ENCODE measurements at regions not wholly inside any gene's neighbourhood (a gene's known extent, or its start where the extent isn't known, plus 50 kb on each side); places are given as distances from the start of the nearest gene placed in this dataset.
A peak's percentile ranks its signal among the peaks of the same experiment; 100 is the strongest.

- Mint-ChIP-seq H3K4me1 (ENCODE audit: low read depth) (no peaks in the 10 kb centered on the region), H3K9me3 (no peaks in the 10 kb centered on the region), H3K27ac (no peak overlapping the region), H3K4me3 (no peak overlapping the region), H3K27me3 (ENCODE audit: low read depth) (no peaks in the 10 kb centered on the region), H3K36me3 (ENCODE audit: low read depth) (no peaks in the 10 kb centered on the region)
- no peak for DNase-seq (ENCODE audit: low spot score)
These were observed 336.4 kb upstream of the FBXO33 start for GRCh38 chr14:39768589-39768988.

- no peak overlapping the region for H3K27ac Mint-ChIP-seq
- no peaks in the 10 kb centered on the region for H3K4me1 Mint-ChIP-seq (ENCODE audit: low read depth)
- H3K27me3 Mint-ChIP-seq (ENCODE audit: low read depth): no peaks in the 10 kb centered on the region
- H3K4me3 Mint-ChIP-seq: no peak overlapping the region
- DNase-seq (ENCODE audit: low spot score): no peak
- no peaks in the 10 kb centered on the region for H3K9me3 Mint-ChIP-seq
- no peaks in the 10 kb centered on the region for H3K36me3 Mint-ChIP-seq (ENCODE audit: low read depth)
These were observed 334.3 kb upstream of the FBXO33 start for GRCh38 chr14:39766397-39767000.

- Mint-ChIP-seq H3K4me1 (ENCODE audit: low read depth) (no peaks in the 10 kb centered on the region), H3K9me3 (no peaks in the 10 kb centered on the region), H3K4me3 (no peak overlapping the region), H3K36me3 (ENCODE audit: low read depth) (no peaks in the 10 kb centered on the region), H3K27me3 (ENCODE audit: low read depth) (no peaks in the 10 kb centered on the region), H3K27ac (no peak overlapping the region)
- DNase-seq (ENCODE audit: low spot score): no peak
These were observed 333.4 kb upstream of the FBXO33 start for GRCh38 chr14:39765676-39766075.

GRCh38 chr14:39763402-39763890 lies 331.2 kb upstream of the FBXO33 start:
- DNase-seq (ENCODE audit: low spot score): no peak
- Mint-ChIP-seq H3K27me3 (ENCODE audit: low read depth) (no peaks in the 10 kb centered on the region), H3K27ac (no peak overlapping the region), H3K4me3 (no peak overlapping the region), H3K36me3 (ENCODE audit: low read depth) (no peaks in the 10 kb centered on the region), H3K4me1 (ENCODE audit: low read depth) (no peaks in the 10 kb centered on the region), H3K9me3 (no peaks in the 10 kb centered on the region)

- DNase-seq (ENCODE audit: low spot score): no peak
- H3K27ac Mint-ChIP-seq: no peak overlapping the region
- no peaks in the 10 kb centered on the region for H3K4me1 Mint-ChIP-seq (ENCODE audit: low read depth)
- H3K27me3 Mint-ChIP-seq (ENCODE audit: low read depth): no peaks in the 10 kb centered on the region
- peak overlapping the region; percentile 1 for H3K4me3 Mint-ChIP-seq
- no peaks in the 10 kb centered on the region for H3K9me3 Mint-ChIP-seq
- no peaks in the 10 kb centered on the region for H3K36me3 Mint-ChIP-seq (ENCODE audit: low read depth)
These were observed 330.6 kb upstream of the FBXO33 start for GRCh38 chr14:39762576-39763401.

GRCh38 chr14:39755269-39755878 lies 323.1 kb upstream of the FBXO33 start:
- Mint-ChIP-seq H3K4me1 (ENCODE audit: low read depth) (no peaks in the 10 kb centered on the region), H3K9me3 (peaks cover 5% of the 10 kb centered on the region), H3K27ac (no peak overlapping the region), H3K36me3 (ENCODE audit: low read depth) (no peaks in the 10 kb centered on the region), H3K27me3 (ENCODE audit: low read depth) (no peaks in the 10 kb centered on the region), H3K4me3 (no peak overlapping the region)
- no peak for DNase-seq (ENCODE audit: low spot score)

GRCh38 chr14:39740454-39740853 lies 308.2 kb upstream of the FBXO33 start:
- Mint-ChIP-seq H3K36me3 (ENCODE audit: low read depth) (no peaks in the 10 kb centered on the region), H3K27me3 (ENCODE audit: low read depth) (no peaks in the 10 kb centered on the region), H3K4me3 (no peak overlapping the region), H3K4me1 (ENCODE audit: low read depth) (no peaks in the 10 kb centered on the region), H3K27ac (no peak overlapping the region), H3K9me3 (no peaks in the 10 kb centered on the region)
- DNase-seq (ENCODE audit: low spot score): no peak

GRCh38 chr14:39739796-39740195 lies 307.6 kb upstream of the FBXO33 start:
- H3K9me3 Mint-ChIP-seq: no peaks in the 10 kb centered on the region
- no peak overlapping the region for H3K4me3 Mint-ChIP-seq

GRCh38 chr14:39734306-39734705 lies 302.1 kb upstream of the FBXO33 start:
- Mint-ChIP-seq H3K36me3 (ENCODE audit: low read depth) (no peaks in the 10 kb centered on the region), H3K4me3 (no peak overlapping the region), H3K27ac (no peak overlapping the region), H3K4me1 (ENCODE audit: low read depth) (no peaks in the 10 kb centered on the region), H3K27me3 (ENCODE audit: low read depth) (no peaks in the 10 kb centered on the region), H3K9me3 (peaks cover 3% of the 10 kb centered on the region)
- DNase-seq (ENCODE audit: low spot score): no peak

More at GRCh38 chr14:39739796-39740195, 307.6 kb upstream of the FBXO33 start:
- Mint-ChIP-seq H3K27ac (no peak overlapping the region), H3K27me3 (ENCODE audit: low read depth) (no peaks in the 10 kb centered on the region), H3K4me1 (ENCODE audit: low read depth) (no peaks in the 10 kb centered on the region), H3K36me3 (ENCODE audit: low read depth) (no peaks in the 10 kb centered on the region)
- no peak for DNase-seq (ENCODE audit: low spot score)

GRCh38 chr14:39733741-39734140 lies 301.5 kb upstream of the FBXO33 start:
- no peaks in the 10 kb centered on the region for H3K4me1 Mint-ChIP-seq (ENCODE audit: low read depth)
- no peaks in the 10 kb centered on the region for H3K27me3 Mint-ChIP-seq (ENCODE audit: low read depth)
- H3K9me3 Mint-ChIP-seq: peaks cover 3% of the 10 kb centered on the region
- H3K36me3 Mint-ChIP-seq (ENCODE audit: low read depth): no peaks in the 10 kb centered on the region
- H3K4me3 Mint-ChIP-seq: no peak overlapping the region
- H3K27ac Mint-ChIP-seq: no peak overlapping the region
- no peak for DNase-seq (ENCODE audit: low spot score)

- H3K9me3 Mint-ChIP-seq: peaks cover 3% of the 10 kb centered on the region
- no peak overlapping the region for H3K4me3 Mint-ChIP-seq
- no peaks in the 10 kb centered on the region for H3K27me3 Mint-ChIP-seq (ENCODE audit: low read depth)
- H3K4me1 Mint-ChIP-seq (ENCODE audit: low read depth): no peaks in the 10 kb centered on the region
- H3K27ac Mint-ChIP-seq: no peak overlapping the region
- no peak for DNase-seq (ENCODE audit: low spot score)
- H3K36me3 Mint-ChIP-seq (ENCODE audit: low read depth): no peaks in the 10 kb centered on the region
These were observed 299.7 kb upstream of the FBXO33 start for GRCh38 chr14:39731912-39732311.

GRCh38 chr14:39726563-39726962 lies 294.3 kb upstream of the FBXO33 start:
- no peaks in the 10 kb centered on the region for H3K4me1 Mint-ChIP-seq (ENCODE audit: low read depth)
- no peaks in the 10 kb centered on the region for H3K27me3 Mint-ChIP-seq (ENCODE audit: low read depth)
- H3K9me3 Mint-ChIP-seq: peaks cover 3% of the 10 kb centered on the region
- no peak overlapping the region for H3K27ac Mint-ChIP-seq
- no peak for DNase-seq (ENCODE audit: low spot score)
- H3K4me3 Mint-ChIP-seq: no peak overlapping the region
- H3K36me3 Mint-ChIP-seq (ENCODE audit: low read depth): no peaks in the 10 kb centered on the region

GRCh38 chr14:39722547-39723273 lies 290.5 kb upstream of the FBXO33 start:
- no peaks in the 10 kb centered on the region for H3K27me3 Mint-ChIP-seq (ENCODE audit: low read depth)
- DNase-seq (ENCODE audit: low spot score): no peak
- no peaks in the 10 kb centered on the region for H3K9me3 Mint-ChIP-seq
- H3K4me1 Mint-ChIP-seq (ENCODE audit: low read depth): no peaks in the 10 kb centered on the region
- H3K4me3 Mint-ChIP-seq: no peak overlapping the region
- no peaks in the 10 kb centered on the region for H3K36me3 Mint-ChIP-seq (ENCODE audit: low read depth)
- H3K27ac Mint-ChIP-seq: no peak overlapping the region
